ENCODE measurements at regions not wholly inside any gene's neighbourhood (a gene's known extent, or its start where the extent isn't known, plus 50 kb on each side); places are given as distances from the start of the nearest gene placed in this dataset.
"Not testable (repeated sequence)": the region's sequence is repeated elsewhere in the genome, so short reads cannot be mapped to it uniquely, and the experiment has no call there.

- no peaks in the 10 kb centered on the region for H4K20me1 ChIP-seq (ENCODE audit: insufficient read depth)
- TF ChIP-seq CTCF (conservative IDR thresholded peaks at IDR 0.05), result no peak
- TF ChIP-seq EZH2 (IDR thresholded peaks at IDR 0.05; ENCODE audit: low read depth), result no peak
- CTCF ChIA-PET, result no interaction called here
- H3K4me3 ChIP-seq, result no peak overlapping the region
- BruUV-seq (replicated peaks), result no TSS peak
- POLR2A ChIA-PET (ENCODE audit: unreplicated experiment), result no interaction called here
- H3F3A ChIP-seq (ENCODE audit: insufficient read depth, low read depth), result peaks cover 12% of the 10 kb centered on the region; the same call in 1 of the 2 replicates
- no peak overlapping the region for H2AFZ ChIP-seq
- peaks cover 25% of the 10 kb centered on the region for H3K4me1 ChIP-seq (replicated peaks; ENCODE audit: insufficient read depth)
- no peaks in the 10 kb centered on the region for H3K79me2 ChIP-seq (ENCODE audit: low read depth)
- H3K9me2 ChIP-seq (ENCODE audit: insufficient read depth), result no peaks in the 10 kb centered on the region
- H3K36me3 ChIP-seq (ENCODE audit: low read depth), result no peaks in the 10 kb centered on the region
- no peaks in the 10 kb centered on the region for H3K27me3 ChIP-seq (ENCODE audit: insufficient read depth, low read depth)
- no peak overlapping the region for H3K4me2 ChIP-seq
- no peak for DNase-seq
- H3K9me3 ChIP-seq (ENCODE audit: insufficient read depth, low read depth), result no peaks in the 10 kb centered on the region
- intact Hi-C loops (cut with micrococcal nuclease; ENCODE audit: unreplicated experiment), result no loop called here
- no peak overlapping the region for H3K27ac ChIP-seq
Observed at GRCh38 chr6:106785298-106785697, 155.9 kb downstream of the QRSL1 start.

GRCh38 chr6:106783640-106784566 is 154.5 kb downstream of the QRSL1 start:
- H3K9me2 ChIP-seq (ENCODE audit: insufficient read depth), result no peaks in the 10 kb centered on the region
- POLR2A ChIA-PET (ENCODE audit: unreplicated experiment), result interaction anchor here (0.5 to 1.3 kb wide), 4 partner anchors 15 to 499 kb away, joined by 4 to 13 read pairs (median 4); no protein-coding TSS in a partner anchor
- H2AFZ ChIP-seq, result peak overlapping the region; percentile 18; the same call in 1 of the 2 replicates
- CTCF ChIA-PET, result interaction anchor here (0.6 to 0.7 kb wide), 3 partner anchors 32 to 447 kb away, joined by 3 to 5 read pairs (median 3); no protein-coding TSS in a partner anchor
- H3F3A ChIP-seq (ENCODE audit: insufficient read depth, low read depth), result peaks cover 12% of the 10 kb centered on the region; the same call in 1 of the 2 replicates
- H3K27me3 ChIP-seq (ENCODE audit: insufficient read depth, low read depth), result no peaks in the 10 kb centered on the region
- H3K27ac ChIP-seq, result peak overlapping the region; percentile 84
- intact Hi-C loops (cut with micrococcal nuclease; ENCODE audit: unreplicated experiment), result no loop called here
- peaks cover 25% of the 10 kb centered on the region for H3K4me1 ChIP-seq (replicated peaks; ENCODE audit: insufficient read depth)
- TSS peak; percentile 79 for BruUV-seq (replicated peaks)
- no peak overlapping the region; the same call in 1 of the 2 replicates for H3K4me3 ChIP-seq
- no peaks in the 10 kb centered on the region for H3K9me3 ChIP-seq (ENCODE audit: insufficient read depth, low read depth)
- TF ChIP-seq EZH2 (IDR thresholded peaks at IDR 0.05; ENCODE audit: low read depth) (no peak), CTCF (conservative IDR thresholded peaks at IDR 0.05) (no peak)
- no peaks in the 10 kb centered on the region for H3K79me2 ChIP-seq (ENCODE audit: low read depth)
- H4K20me1 ChIP-seq (ENCODE audit: insufficient read depth), result no peaks in the 10 kb centered on the region
- H3K36me3 ChIP-seq (ENCODE audit: low read depth), result no peaks in the 10 kb centered on the region
- peak overlapping the region; percentile 64 for H3K4me2 ChIP-seq
- DNase-seq, result peak; percentile 45 to 85

GRCh38 chr6:106782536-106783285 is 153.3 kb downstream of the QRSL1 start:
- no peaks in the 10 kb centered on the region for H4K20me1 ChIP-seq (ENCODE audit: insufficient read depth)
- BruUV-seq (replicated peaks), result no TSS peak
- no peaks in the 10 kb centered on the region for H3K27me3 ChIP-seq (ENCODE audit: insufficient read depth, low read depth)
- H3K27ac ChIP-seq, result peak overlapping the region; percentile 84
- no peak for DNase-seq
- no peak overlapping the region for H2AFZ ChIP-seq
- H3K9me3 ChIP-seq (ENCODE audit: insufficient read depth, low read depth), result no peaks in the 10 kb centered on the region
- no peaks in the 10 kb centered on the region for H3K79me2 ChIP-seq (ENCODE audit: low read depth)
- H3K4me3 ChIP-seq, result no peak overlapping the region
- peaks cover 12% of the 10 kb centered on the region; the same call in 1 of the 2 replicates for H3F3A ChIP-seq (ENCODE audit: insufficient read depth, low read depth)
- no peaks in the 10 kb centered on the region for H3K36me3 ChIP-seq (ENCODE audit: low read depth)
- no peaks in the 10 kb centered on the region for H3K9me2 ChIP-seq (ENCODE audit: insufficient read depth)
- CTCF ChIA-PET, result no interaction called here
- intact Hi-C loops (cut with micrococcal nuclease; ENCODE audit: unreplicated experiment), result no loop called here
- no peak for TF ChIP-seq EZH2 (IDR thresholded peaks at IDR 0.05; ENCODE audit: low read depth)
- no peak for TF ChIP-seq CTCF (conservative IDR thresholded peaks at IDR 0.05)
- H3K4me1 ChIP-seq (replicated peaks; ENCODE audit: insufficient read depth), result peaks cover 25% of the 10 kb centered on the region
- POLR2A ChIA-PET (ENCODE audit: unreplicated experiment), result no interaction called here
- peak overlapping the region; percentile 64 for H3K4me2 ChIP-seq

- DNase-seq; POLR2A ChIA-PET (ENCODE audit: unreplicated experiment); H3K9me3 ChIP-seq (ENCODE audit: insufficient read depth, low read depth); BruUV-seq (replicated peaks); H3K27me3 ChIP-seq (ENCODE audit: insufficient read depth, low read depth); H3K79me2 ChIP-seq (ENCODE audit: low read depth); H3K36me3 ChIP-seq (ENCODE audit: low read depth); CTCF ChIA-PET; H3K27ac ChIP-seq; H4K20me1 ChIP-seq (ENCODE audit: insufficient read depth); H3K4me2 ChIP-seq; H3K4me3 ChIP-seq; intact Hi-C loops (cut with micrococcal nuclease; ENCODE audit: unreplicated experiment); H2AFZ ChIP-seq; H3K9me2 ChIP-seq (ENCODE audit: insufficient read depth): not testable (repeated sequence)
- Histone ChIP-seq H3F3A (ENCODE audit: insufficient read depth, low read depth) (peaks cover 12% of the 10 kb centered on the region; the same call in 1 of the 2 replicates), H3K4me1 (replicated peaks; ENCODE audit: insufficient read depth) (peaks cover 27% of the 10 kb centered on the region)
Observed at GRCh38 chr6:106779552-106779951, 150.2 kb downstream of the QRSL1 start.

Data from PC-9 (cell line).